ENCODE measurements at regions not wholly inside any gene's neighbourhood (a gene's known extent, or its start where the extent isn't known, plus 50 kb on each side); places are given as distances from the start of the nearest gene placed in this dataset.
A peak's percentile ranks its signal among the peaks of the same experiment; 100 is the strongest.
"Not testable (repeated sequence)": the region's sequence is repeated elsewhere in the genome, so short reads cannot be mapped to it uniquely, and the experiment has no call there.

- DNase-seq (ENCODE audit: low spot score in 2 of 2) (no peak), FAIRE-seq (no peak)
Observed at GRCh38 chr5:121424976-121425375, 426.7 kb upstream of the FTMT start.

- DNase-seq (ENCODE audit: low spot score in 2 of 2) = no peak
- FAIRE-seq = no peak
Observed at GRCh38 chr5:121426153-121426552, 425.5 kb upstream of the FTMT start.

GRCh38 chr5:121429761-121430160 is 421.9 kb upstream of the FTMT start:
- FAIRE-seq = no peak

GRCh38 chr5:121430538-121430937 is 421.1 kb upstream of the FTMT start:
- FAIRE-seq (no peak), DNase-seq (ENCODE audit: low spot score in 2 of 2) (no peak)

More at GRCh38 chr5:121429761-121430160, 421.9 kb upstream of the FTMT start:
- no peak for DNase-seq (ENCODE audit: low spot score in 2 of 2)

GRCh38 chr5:121445511-121445910 is 406.2 kb upstream of the FTMT start:
- FAIRE-seq = no peak

GRCh38 chr5:121462441-121462840 is 389.2 kb upstream of the FTMT start:
- no peak for DNase-seq (ENCODE audit: low spot score in 2 of 2)
- FAIRE-seq = no peak

More at GRCh38 chr5:121445511-121445910, 406.2 kb upstream of the FTMT start:
- no peak for DNase-seq (ENCODE audit: low spot score in 2 of 2)

GRCh38 chr5:121471222-121471621 is 380.5 kb upstream of the FTMT start:
- DNase-seq (ENCODE audit: low spot score in 2 of 2) = not testable (repeated sequence)
- FAIRE-seq = peak; percentile 52

DNA sequence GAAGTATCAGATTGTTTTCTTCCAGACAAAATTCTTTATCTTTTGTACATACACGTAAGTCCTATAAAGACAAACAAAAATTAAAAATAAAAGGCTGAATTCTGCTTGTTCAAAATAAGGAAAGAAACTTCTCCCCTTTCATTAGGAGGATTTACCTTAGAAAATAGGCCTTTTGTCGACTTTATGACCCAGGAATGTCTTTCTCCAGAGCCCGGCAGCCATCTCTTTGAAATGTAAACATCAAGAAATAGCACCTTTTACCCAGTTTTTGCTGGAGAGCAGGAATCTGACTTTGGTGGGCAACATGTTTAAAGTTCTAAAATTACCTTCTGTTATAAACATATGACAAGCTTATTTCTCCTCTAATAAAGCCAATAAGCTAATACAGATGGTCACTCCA is 373.0 kb upstream of the FTMT start:
- DNase-seq (ENCODE audit: low spot score in 2 of 2) (no peak), FAIRE-seq (no peak)

- no peak for DNase-seq (ENCODE audit: low spot score in 2 of 2)
- FAIRE-seq = no peak
Observed at GRCh38 chr5:121479337-121479736, 372.3 kb upstream of the FTMT start.

DNA sequence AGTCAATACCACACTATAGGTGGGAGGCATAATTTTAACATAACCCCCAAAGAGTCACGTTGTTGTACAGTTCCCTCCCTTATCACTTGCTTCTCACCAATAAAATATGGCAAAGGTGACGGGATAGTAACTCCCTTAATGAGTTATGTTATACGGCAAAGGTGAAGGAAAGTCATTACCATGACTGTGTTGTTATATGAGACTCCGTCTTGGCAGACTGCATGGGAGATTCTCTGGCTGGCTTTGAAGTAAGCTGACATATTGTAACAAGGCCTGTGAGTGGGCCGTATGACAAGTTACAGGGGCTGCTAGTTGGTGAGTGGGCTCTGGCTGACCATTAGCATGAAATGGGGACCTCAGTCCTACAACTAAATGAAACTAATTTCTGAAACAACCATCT is 366.4 kb upstream of the FTMT start:
- DNase-seq (ENCODE audit: low spot score in 2 of 2) (no peak), FAIRE-seq (no peak)

- FAIRE-seq; DNase-seq (ENCODE audit: low spot score in 2 of 2): not testable (repeated sequence)
Observed at GRCh38 chr5:121485999-121486398, 365.7 kb upstream of the FTMT start.

DNA sequence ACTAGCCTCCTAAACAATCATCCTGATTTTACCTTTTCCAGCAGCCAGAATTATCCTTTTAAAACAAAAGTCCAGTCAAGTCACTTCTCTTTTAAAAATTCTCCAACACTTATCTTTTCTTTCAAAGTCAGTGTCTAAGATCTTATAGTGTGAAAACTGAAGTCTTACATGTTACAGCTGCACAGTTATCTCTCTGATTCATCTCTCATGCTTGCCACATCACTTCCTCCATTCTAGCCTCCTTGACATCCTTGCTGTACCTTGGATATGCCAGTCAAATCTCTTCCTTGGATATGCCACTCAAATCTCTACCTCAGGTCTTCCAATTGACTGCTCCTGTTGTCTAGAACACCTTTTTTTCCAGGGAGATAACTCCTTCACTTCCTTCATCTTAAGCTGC is 361.7 kb upstream of the FTMT start:
- DNase-seq (ENCODE audit: low spot score in 2 of 2) (no peak), FAIRE-seq (no peak)

DNA sequence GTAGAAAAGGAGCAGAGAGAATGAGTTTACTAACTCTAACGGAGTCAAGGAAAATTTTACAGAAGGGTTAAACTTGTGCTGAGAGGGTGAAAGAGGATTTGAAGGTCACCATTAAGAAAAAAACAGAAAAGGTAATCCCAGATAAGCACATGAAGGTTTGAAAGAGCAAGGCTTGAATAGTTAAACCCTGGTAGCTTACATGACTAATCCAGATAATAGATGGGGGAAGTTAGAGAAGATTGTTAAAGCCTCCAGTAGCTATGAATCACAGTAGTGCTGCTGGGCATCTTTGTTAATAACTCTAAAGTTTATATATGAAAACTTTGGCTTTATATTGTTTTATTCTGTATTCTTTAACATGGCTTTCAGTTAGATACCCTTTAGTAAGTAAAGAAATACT is 354.5 kb upstream of the FTMT start:
- FAIRE-seq (no peak), DNase-seq (ENCODE audit: low spot score in 2 of 2) (no peak)

DNA sequence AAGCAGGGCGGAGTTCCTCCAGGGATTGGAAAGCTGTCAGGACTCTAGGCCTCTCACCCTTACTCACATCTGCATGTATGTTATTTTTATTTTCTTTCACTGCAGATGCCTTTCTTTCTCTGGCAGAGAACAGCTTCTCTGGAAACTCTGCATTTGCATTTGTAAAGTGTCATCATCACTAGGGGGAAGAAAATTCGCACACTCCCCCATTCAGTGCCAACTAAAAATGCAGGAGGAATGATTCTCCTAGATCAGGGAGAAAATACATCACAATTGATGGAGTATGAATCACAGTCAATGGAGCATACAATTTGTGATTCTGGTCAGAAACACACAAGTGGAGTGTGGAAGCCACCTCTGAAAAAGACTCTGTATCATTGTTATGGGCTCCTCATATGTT is 351.4 kb upstream of the FTMT start:
- FAIRE-seq (no peak), DNase-seq (ENCODE audit: low spot score in 2 of 2) (peak in 1 of 2 donors; percentile 0)

DNA sequence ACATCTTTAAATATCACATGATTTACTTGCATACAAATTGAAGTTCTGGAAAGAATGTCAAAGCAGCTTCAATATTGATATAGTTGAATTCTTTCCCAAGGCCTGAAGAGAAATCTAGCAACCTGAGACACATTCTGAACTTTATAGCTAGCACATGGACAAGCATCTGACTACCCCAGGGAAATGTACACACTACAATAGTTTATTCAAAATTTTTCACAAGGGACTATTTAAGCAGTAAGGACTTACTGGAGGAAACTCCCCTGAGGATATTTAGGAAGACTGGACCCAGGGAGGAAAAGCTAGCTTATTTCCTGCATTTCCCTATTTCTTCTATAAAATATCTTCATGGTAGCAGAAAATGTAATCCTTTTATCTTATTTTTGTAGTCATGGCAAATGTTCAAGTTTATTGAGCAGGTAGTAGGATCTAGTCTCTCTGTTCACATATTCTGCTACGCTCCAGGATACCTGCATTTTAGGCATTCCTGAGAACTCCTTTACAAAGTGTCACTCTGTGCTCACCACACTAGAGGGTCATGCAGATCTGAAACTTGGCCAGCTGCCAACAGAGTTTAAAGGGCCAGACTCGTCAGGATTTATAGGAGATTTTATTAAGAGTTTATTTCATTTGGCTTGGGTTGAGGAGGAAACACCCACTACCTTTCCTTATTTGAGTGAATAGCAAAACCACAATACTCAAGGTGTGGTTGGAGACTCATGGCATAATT is 348.4 kb upstream of the FTMT start:
- DNase-seq (ENCODE audit: low spot score in 2 of 2) (no peak), FAIRE-seq (no peak)

DNA sequence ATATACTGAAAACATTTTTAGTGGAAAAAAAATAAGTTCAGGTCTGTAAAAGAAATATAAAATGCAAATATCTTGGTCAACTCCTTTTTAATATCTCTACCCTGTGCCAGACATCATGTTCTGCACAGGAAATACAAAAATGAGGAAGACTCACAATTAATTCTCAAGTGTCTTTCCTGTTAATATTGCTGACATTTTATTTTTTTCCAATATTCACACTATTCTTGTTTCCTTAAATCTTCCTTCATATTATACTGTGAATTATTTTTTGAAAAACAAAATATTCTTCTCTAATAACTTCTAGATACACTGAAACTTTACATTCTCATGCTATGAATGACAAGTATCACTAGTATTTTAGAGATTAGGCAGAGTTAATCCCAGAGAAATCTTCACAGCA is 334.7 kb upstream of the FTMT start:
- DNase-seq (ENCODE audit: low spot score in 2 of 2) (no peak), FAIRE-seq (no peak)

DNA sequence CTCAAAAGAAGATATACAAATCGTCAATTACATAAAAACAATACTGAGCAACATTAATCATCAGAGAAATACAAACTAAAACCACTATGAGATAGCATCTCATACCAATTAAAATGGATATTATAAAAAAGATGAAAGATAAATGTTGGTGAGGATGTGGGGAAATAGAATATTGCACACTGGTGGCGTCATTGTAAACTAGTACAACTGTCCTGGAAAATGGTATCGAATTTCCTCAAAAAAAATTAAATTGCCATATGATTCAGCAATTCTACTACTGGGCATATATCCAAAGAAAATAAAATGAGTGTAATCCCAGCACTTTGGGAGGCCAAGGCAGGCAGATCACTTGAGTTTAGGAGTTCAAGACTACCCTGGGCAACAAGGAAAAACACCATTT is 326.0 kb upstream of the FTMT start:
- FAIRE-seq = no peak

GRCh38 chr5:121526908-121527307 is 324.8 kb upstream of the FTMT start:
- no peak for FAIRE-seq
- DNase-seq (ENCODE audit: low spot score in 2 of 2) = no peak

More for the DNA sequence above, 326.0 kb upstream of the FTMT start:
- DNase-seq (ENCODE audit: low spot score in 2 of 2) = no peak

DNA sequence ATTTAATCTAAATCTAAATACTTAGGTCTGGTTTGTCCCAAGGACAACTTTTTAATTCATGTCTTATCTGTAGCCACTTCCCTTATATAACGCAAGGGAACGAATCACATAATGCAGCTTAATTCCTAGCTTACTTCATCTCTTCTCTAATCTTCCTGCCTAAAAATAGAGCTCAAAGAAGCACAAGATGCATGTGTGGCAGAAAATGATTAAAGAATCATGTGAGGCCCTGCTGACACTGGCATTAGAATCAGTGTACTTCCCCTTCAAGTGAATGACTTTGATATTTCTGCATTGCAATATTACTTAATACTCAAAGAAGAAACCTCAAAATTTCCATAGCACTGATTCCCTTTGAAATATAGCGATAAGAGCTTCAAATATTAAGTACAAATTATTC is 317.9 kb upstream of the FTMT start:
- FAIRE-seq (no peak), DNase-seq (ENCODE audit: low spot score in 2 of 2) (no peak)

GRCh38 chr5:121550989-121551388 is 300.7 kb upstream of the FTMT start:
- FAIRE-seq = no peak
- DNase-seq (ENCODE audit: low spot score in 2 of 2) = no peak

DNA sequence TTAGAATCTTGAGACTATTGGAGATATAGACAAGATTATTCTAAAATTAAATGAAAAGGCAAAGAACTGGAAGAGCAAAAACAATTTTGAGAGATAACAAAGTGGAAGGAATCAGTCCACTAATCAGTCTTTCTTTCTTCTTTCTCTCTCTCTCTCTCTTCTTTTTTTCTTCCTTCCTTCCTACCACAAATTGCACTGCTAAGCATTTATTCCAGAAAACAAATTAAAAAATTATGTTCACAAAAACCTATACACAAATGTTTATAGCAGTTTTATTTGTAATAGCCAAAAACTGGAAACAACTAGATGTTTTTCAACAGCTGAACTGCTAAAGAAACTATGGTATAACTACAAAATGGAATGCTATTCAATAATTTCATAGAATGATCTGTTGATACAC is 291.9 kb upstream of the FTMT start:
- no peak for DNase-seq (ENCODE audit: low spot score in 2 of 2)
- no peak for FAIRE-seq

DNA sequence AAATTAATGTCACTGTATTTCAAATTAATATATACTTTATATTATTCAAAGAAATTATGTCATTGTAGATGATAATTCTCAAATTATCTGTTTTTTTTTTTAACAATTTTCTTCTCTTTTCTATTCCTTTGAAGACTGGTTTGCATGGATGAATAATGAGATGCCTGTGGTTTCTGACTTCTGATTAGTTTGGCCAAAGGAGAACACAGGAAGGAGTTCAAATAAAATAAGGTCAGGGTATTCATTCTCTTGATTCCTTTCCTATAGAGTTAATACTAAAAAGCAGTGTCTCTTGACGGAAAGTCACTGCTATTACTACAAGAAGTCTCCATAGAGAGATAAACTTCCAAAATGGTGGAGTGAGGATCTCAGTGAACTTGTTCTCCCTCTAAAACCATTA is 279.6 kb upstream of the FTMT start:
- FAIRE-seq = no peak
- no peak for DNase-seq (ENCODE audit: low spot score in 2 of 2)

Data from frontal cortex (tissue), 3 donors.